GM12878 (cell line): ENCODE measurements at regions not wholly inside any gene's neighbourhood (a gene's known extent, or its start where the extent isn't known, plus 50 kb on each side); places are given as distances from the start of the nearest gene placed in this dataset.

ENCODE experiments used
- ATAC-seq: fragments of 200-7000 bp; cut with Tn5 transposase; 3 replicates; pipeline ENCODE4 v1.9.1; 2020; ENCODE audit warnings: mild to moderate bottlenecking, moderate library complexity
- BruUV-seq: library from RNA; stranded (reverse); fragments of 400-500 nt; replicated peaks from 2 replicates; lab custom pipeline; 2021; lab: Mats Ljungman, UMichigan
- CTCF ChIA-PET: fragments of 300-600 bp; sonication (Branson Sonifier 250); formaldehyde crosslinking; extraction: SDS; loops from one replicate; lab custom pipeline; 2021; ENCODE audit warnings: inconsistent platforms; lab: Yijun Ruan, JAX
- POLR2A ChIA-PET: fragments of 350-600 bp; formaldehyde crosslinking; extraction: SDS; loops from one replicate; lab custom pipeline; 2021; ENCODE audit warnings: inconsistent platforms; lab: Charles Lee
- RAD21 ChIA-PET: fragments of 300-600 bp; sonication (Branson Sonifier 250); formaldehyde crosslinking; loops from one replicate; lab custom pipeline; 2023; ENCODE audit warnings: antibody characterized with exemption; ENCODE audit not compliant: unreplicated experiment; lab: Charles Lee
- SMC1A ChIA-PET: fragments of 300-600 bp; sonication (Branson Sonifier 250); formaldehyde crosslinking; loops from one replicate; lab custom pipeline; 2023; ENCODE audit not compliant: unreplicated experiment, uncharacterized antibody; lab: Charles Lee
- DNase-seq: peaks from one replicate; pipeline ENCODE4 v3.0.0-alpha.2; 2011; ENCODE audit warnings: low read depth, low spot score
- FAIRE-seq: peaks from 3 replicates; lab custom pipeline; 2011; peaks lifted over from hg19 to GRCh38; lab: Jason Lieb, UNC
- H2AFZ ChIP-seq: 2 replicates; pipeline ENCODE4 v1.6.0; 2011; ENCODE audit warnings: low read depth, low read length, control low read depth; ENCODE audit not compliant: control insufficient read depth
- H3K27ac ChIP-seq: 2 replicates; pipeline ENCODE4 v1.5.1; 2011; ENCODE audit warnings: control low read depth; ENCODE audit not compliant: control insufficient read depth, insufficient read depth
- H3K27me3 ChIP-seq, 2 experiments: replicated peaks in 1 of 2; 2 replicates each; pipeline versions ENCODE4 v1.6.0 to v1.6.1; 2011; ENCODE audit warnings: low read length in 1 of 2; ENCODE audit not compliant: control insufficient read depth in 2 of 2, insufficient read depth in 2 of 2
- H3K36me3 ChIP-seq, 2 experiments: 2 replicates each; pipeline ENCODE4 v1.5.1; 2011; ENCODE audit warnings: low read length in 1 of 2; ENCODE audit not compliant: control insufficient read depth in 2 of 2, insufficient read depth in 2 of 2
- H3K4me1 ChIP-seq: 2 replicates; pipeline ENCODE4 v1.6.1; 2011; ENCODE audit warnings: mild to moderate bottlenecking, low read length, moderate library complexity, mixed read lengths; ENCODE audit not compliant: control insufficient read depth, insufficient read depth
- H3K4me2 ChIP-seq: 2 replicates; pipeline ENCODE4 v1.6.0; 2011; ENCODE audit warnings: control low read depth; ENCODE audit not compliant: control insufficient read depth, insufficient read depth
- H3K4me3 ChIP-seq: fragments of 200-600 bp; sonication (generic); 2 replicates; pipeline ENCODE4 v1.5.1; 2016
- H3K79me2 ChIP-seq: 2 replicates; pipeline ENCODE4 v1.6.0; 2011; ENCODE audit warnings: low read length; ENCODE audit not compliant: control insufficient read depth, insufficient read depth
- H3K9ac ChIP-seq: 2 replicates; pipeline ENCODE4 v1.8.0; 2011; ENCODE audit warnings: low read length, control low read depth, mixed read lengths; ENCODE audit not compliant: control insufficient read depth, insufficient read depth
- H3K9me3 ChIP-seq: replicated peaks from 3 replicates; pipeline ENCODE4 v1.5.1; 2011; ENCODE audit warnings: mild to moderate bottlenecking, low read length; ENCODE audit not compliant: control insufficient read depth, insufficient read depth
- H4K20me1 ChIP-seq: 2 replicates; pipeline ENCODE4 v1.6.0; 2011; ENCODE audit not compliant: control insufficient read depth, insufficient read depth
- ATF2 ChIP-seq: IDR thresholded peaks from 2 replicates; pipeline ENCODE4 v1.6.1; 2012; ENCODE audit warnings: low read length, inconsistent platforms
- BMI1 ChIP-seq: fragments of 450-650 bp; IDR thresholded peaks from 2 replicates; pipeline ENCODE4 v1.6.1; 2016; ENCODE audit warnings: mild to moderate bottlenecking, moderate library complexity, borderline replicate concordance
- FOXK2 ChIP-seq: fragments of 450-650 bp; IDR thresholded peaks from 2 replicates; pipeline ENCODE4 v1.6.1; 2017; ENCODE audit warnings: mild to moderate bottlenecking, moderate library complexity
- GATAD2B ChIP-seq: fragments of 450-650 bp; conservative IDR thresholded peaks from 2 replicates; pipeline ENCODE4 v1.6.1; 2017; ENCODE audit warnings: low read depth, mild to moderate bottlenecking, moderate library complexity
- KDM1A ChIP-seq: fragments of 200-600 bp; sonication (generic); IDR thresholded peaks from 2 replicates; pipeline ENCODE4 v1.6.1; 2016; ENCODE audit warnings: borderline replicate concordance
- LARP7 ChIP-seq: fragments of 450-650 bp; IDR thresholded peaks from 2 replicates; pipeline ENCODE4 v1.6.1; 2017; ENCODE audit warnings: mild to moderate bottlenecking
- MLLT1 ChIP-seq: fragments of 450-650 bp; IDR thresholded peaks from 2 replicates; pipeline ENCODE4 v1.6.1; 2016; ENCODE audit warnings: mild to moderate bottlenecking
- NBN ChIP-seq: fragments of 450-650 bp; IDR thresholded peaks from 2 replicates; pipeline ENCODE4 v1.6.1; 2016
- RAD51 ChIP-seq: fragments of 450-650 bp; IDR thresholded peaks from 2 replicates; pipeline ENCODE4 v1.6.1; 2016; ENCODE audit warnings: moderate library complexity, mild to moderate bottlenecking, inconsistent platforms
- TCF12 ChIP-seq: IDR thresholded peaks from 2 replicates; pipeline ENCODE4 v1.6.1; 2011; ENCODE audit warnings: low read depth, mild to moderate bottlenecking, low read length
- TCF3 ChIP-seq: IDR thresholded peaks from 2 replicates; pipeline ENCODE4 v1.6.1; 2012; ENCODE audit warnings: low read depth, mild to moderate bottlenecking, low read length, borderline replicate concordance; ENCODE audit not compliant: insufficient read depth
- USF2 ChIP-seq: IDR thresholded peaks from 2 replicates; pipeline ENCODE4 v1.6.1; 2011; ENCODE audit warnings: low read depth, low read length, improper control_type of control experiment, borderline replicate concordance
- ZBTB33 ChIP-seq: fragments of 450-650 bp; IDR thresholded peaks from 2 replicates; pipeline ENCODE4 v1.6.1; 2017; ENCODE audit warnings: mild to moderate bottlenecking
- ZNF207 ChIP-seq: fragments of 450-650 bp; IDR thresholded peaks from 2 replicates; pipeline ENCODE4 v1.6.1; 2014; ENCODE audit warnings: antibody characterized with exemption, mild to moderate bottlenecking, borderline replicate concordance
- WGBS: methylation state at CpG from one replicate; pipeline ENCODE4 v1.1.6; 2016; ENCODE audit warnings: low lambda C conversion rate; ENCODE audit not compliant: insufficient replicate concordance, insufficient coverage; ENCODE audit errors: missing lambda C conversion rate; 5-methylcytosine and 5-hydroxymethylcytosine counted together
- in situ Hi-C: fragments of 300-500 bp; cut with MboI; formaldehyde crosslinking; loops from 9 replicates; pipeline ENCODE4 v1.14.3; 2018; ENCODE audit warnings: mixed read lengths
- intact Hi-C: fragments of 100-400 bp; cut with micrococcal nuclease; formaldehyde crosslinking; loops from one replicate; pipeline ENCODE4 v1.14.2; 2022; ENCODE audit not compliant: unreplicated experiment

GRCh38 chr12:94813314-94813713 is 163.0 kb upstream of the TMCC3 start:
- DNase-seq: no peak
- intact Hi-C loops (loop anchor here (5.0 kb wide), 1 partner anchor 91 kb away; no protein-coding TSS in a partner anchor), in situ Hi-C loops (loop anchor here (25.0 kb wide), 1 partner anchor 1851 kb away; no protein-coding TSS in a partner anchor)
- no peak overlapping the region for H2AFZ ChIP-seq
- H3K4me2 ChIP-seq: no peak overlapping the region
- H3K79me2 ChIP-seq: peaks cover 96% of the 10 kb centered on the region
- no peak overlapping the region for H3K9ac ChIP-seq
- peak overlapping the region; percentile 13; the same call in 1 of the 2 replicates for H3K27ac ChIP-seq
- peak overlapping the region; percentile 0; the same call in 1 of the 2 replicates for H3K4me3 ChIP-seq
- no peak for FAIRE-seq
- RAD21 ChIA-PET: interaction anchor here (1.0 to 13.1 kb wide), 3 partner anchors 17 to 59 kb away, joined by 3 to 205 read pairs (median 4); no protein-coding TSS in a partner anchor
- H4K20me1 ChIP-seq: no peaks in the 10 kb centered on the region
- CTCF ChIA-PET: no interaction called here
- ATAC-seq: no peak
- WGBS: 46% methylated on average over 2 of the region's 2 CpGs
- SMC1A ChIA-PET: interaction anchor here (0.6 to 11.8 kb wide), 8 partner anchors 9 to 89 kb away, joined by 3 to 243 read pairs (median 4); no protein-coding TSS in a partner anchor
- peaks cover 29% of the 10 kb centered on the region for H3K4me1 ChIP-seq
- POLR2A ChIA-PET: interaction anchor here (0.5 to 10.3 kb wide), 3 partner anchors 25 to 59 kb away, joined by 5 to 96 read pairs (median 5); no protein-coding TSS in a partner anchor
- BruUV-seq: no TSS peak
- H3K36me3 ChIP-seq: peaks cover 7 to 16% of the 10 kb centered on the region in 2 experiments
- peaks cover 53% of the 10 kb centered on the region for H3K9me3 ChIP-seq
- H3K27me3 ChIP-seq: no peaks in the 10 kb centered on the region
- TF ChIP-seq TCF3 (no peak), NBN (peak; percentile 72), GATAD2B (no peak), KDM1A (peak; percentile 37; the same call in 1 of the 2 replicates), FOXK2 (no peak), TCF12 (no peak), ATF2 (0 out of 2 replicates have a peak, but pooled peaks have one; percentile 25), BMI1 (0 out of 2 replicates have a peak, but pooled peaks have one; percentile 23), RAD51 (peak; percentile 33; the same call in 1 of the 2 replicates), LARP7 (no peak), USF2 (no peak), MLLT1 (peak; percentile 51; the same call in 1 of the 2 replicates), ZBTB33 (peak; percentile 36; the same call in 1 of the 2 replicates), ZNF207 (peak; percentile 36; the same call in 1 of the 2 replicates)
